ENCODE measurements at regions not wholly inside any gene's neighbourhood (a gene's known extent, or its start where the extent isn't known, plus 50 kb on each side); places are given as distances from the start of the nearest gene placed in this dataset.
"Not testable (repeated sequence)": the region's sequence is repeated elsewhere in the genome, so short reads cannot be mapped to it uniquely, and the experiment has no call there.

GRCh38 chr4:131734851-131735385 lies 1414.2 kb upstream of the PCDH10 start:
- ATAC-seq; DNase-seq; intact Hi-C loops (cut with DNase I, micrococcal nuclease); H3K27me3 Mint-ChIP-seq; H3K4me1 Mint-ChIP-seq; CTCF ChIA-PET; H3K36me3 Mint-ChIP-seq (ENCODE audit: low read depth); H3K4me3 Mint-ChIP-seq; H3K9me3 Mint-ChIP-seq (ENCODE audit: low read depth); H3K27ac Mint-ChIP-seq; POLR2A ChIA-PET: not testable (repeated sequence)

GRCh38 chr4:131738991-131739390 lies 1410.1 kb upstream of the PCDH10 start:
- DNase-seq; H3K4me3 Mint-ChIP-seq; H3K36me3 Mint-ChIP-seq (ENCODE audit: low read depth); POLR2A ChIA-PET; ATAC-seq; H3K9me3 Mint-ChIP-seq (ENCODE audit: low read depth); H3K4me1 Mint-ChIP-seq; H3K27ac Mint-ChIP-seq; H3K27me3 Mint-ChIP-seq; intact Hi-C loops (cut with DNase I, micrococcal nuclease); CTCF ChIA-PET: not testable (repeated sequence)

DNA sequence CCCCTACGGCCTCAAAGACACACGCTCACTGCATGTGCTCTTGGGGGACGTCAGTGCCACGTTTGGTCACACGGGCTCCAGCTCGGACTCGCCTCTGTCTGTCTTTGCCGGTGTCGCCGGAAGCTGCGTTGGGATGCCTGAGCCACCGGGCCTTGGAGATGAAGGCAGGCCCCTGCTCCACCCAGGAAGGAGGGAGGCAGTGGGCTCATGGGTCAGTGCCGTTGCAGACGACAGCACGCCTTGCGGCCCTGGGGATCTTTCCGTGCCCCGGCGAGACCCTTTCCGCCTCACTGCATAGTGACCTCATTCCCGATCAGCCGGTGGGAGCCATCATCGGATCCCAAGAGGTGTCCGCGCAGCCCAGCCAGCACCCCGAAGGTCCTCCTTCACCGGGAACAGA lies 1407.3 kb upstream of the PCDH10 start:
- H3K4me1 Mint-ChIP-seq; DNase-seq; H3K27me3 Mint-ChIP-seq; H3K36me3 Mint-ChIP-seq (ENCODE audit: low read depth); H3K4me3 Mint-ChIP-seq; H3K27ac Mint-ChIP-seq; intact Hi-C loops (cut with DNase I, micrococcal nuclease); H3K9me3 Mint-ChIP-seq (ENCODE audit: low read depth); POLR2A ChIA-PET; CTCF ChIA-PET; ATAC-seq: not testable (repeated sequence)

DNA sequence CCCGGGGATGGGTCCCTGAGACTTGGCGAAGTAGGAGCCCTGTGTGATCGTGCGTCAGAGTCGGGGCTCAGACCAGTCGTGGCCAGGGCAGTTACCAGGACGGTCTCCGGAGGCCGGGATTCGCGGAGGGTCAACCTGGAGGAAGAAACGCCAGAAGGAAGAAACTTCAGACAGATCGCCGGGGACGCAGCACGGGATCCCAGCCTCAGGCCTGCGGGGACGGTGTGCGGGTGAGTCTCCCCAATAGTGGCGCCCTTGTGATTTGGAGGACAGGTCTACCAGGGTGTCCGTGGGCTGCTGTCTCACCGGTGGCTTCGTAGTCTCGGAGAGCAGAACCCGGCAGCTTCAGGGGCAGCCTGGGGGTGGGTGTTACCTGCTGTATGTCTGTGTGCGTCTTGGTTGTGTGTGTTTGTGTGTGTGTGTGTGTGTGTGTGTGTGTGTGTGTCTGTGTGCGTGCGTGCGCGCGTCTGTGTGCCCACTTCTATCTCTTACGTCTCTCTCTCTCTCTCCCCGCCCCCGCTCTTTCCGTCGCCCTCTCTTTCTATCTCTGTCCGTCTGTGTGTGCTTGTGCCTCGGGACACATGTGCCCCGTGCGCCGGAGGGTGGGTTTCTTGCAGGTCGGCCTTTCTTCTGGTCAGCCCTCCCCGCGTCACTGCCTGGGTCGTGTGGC lies 1406.4 kb upstream of the PCDH10 start:
- H3K27me3 Mint-ChIP-seq; H3K27ac Mint-ChIP-seq; H3K4me3 Mint-ChIP-seq; intact Hi-C loops (cut with DNase I, micrococcal nuclease); H3K4me1 Mint-ChIP-seq; ATAC-seq; H3K9me3 Mint-ChIP-seq (ENCODE audit: low read depth); H3K36me3 Mint-ChIP-seq (ENCODE audit: low read depth); DNase-seq; POLR2A ChIA-PET; CTCF ChIA-PET: not testable (repeated sequence)

DNA sequence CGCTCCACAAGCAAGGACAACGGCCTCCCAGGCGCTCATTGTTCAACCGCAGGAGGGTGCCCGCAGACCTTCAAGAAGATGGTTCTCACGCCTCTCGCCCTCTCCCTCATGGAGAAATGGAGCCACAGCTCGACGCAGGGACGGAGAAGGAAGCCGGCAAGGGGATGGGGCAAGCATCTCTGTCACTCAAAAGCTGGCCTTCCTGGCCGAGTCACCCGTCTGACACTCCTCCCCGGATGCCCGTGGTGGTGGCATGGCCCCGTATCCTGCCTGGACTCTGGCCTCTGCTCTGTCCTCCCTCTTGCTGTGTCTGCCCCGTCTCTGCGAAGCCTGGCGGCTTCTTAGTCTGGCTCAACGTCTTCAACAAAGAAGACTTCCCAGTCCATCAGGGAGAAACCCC lies 1405.7 kb upstream of the PCDH10 start:
- H3K27me3 Mint-ChIP-seq; H3K9me3 Mint-ChIP-seq (ENCODE audit: low read depth); H3K27ac Mint-ChIP-seq; intact Hi-C loops (cut with DNase I, micrococcal nuclease); H3K4me1 Mint-ChIP-seq; CTCF ChIA-PET; DNase-seq; H3K4me3 Mint-ChIP-seq; H3K36me3 Mint-ChIP-seq (ENCODE audit: low read depth); ATAC-seq; POLR2A ChIA-PET: not testable (repeated sequence)

DNA sequence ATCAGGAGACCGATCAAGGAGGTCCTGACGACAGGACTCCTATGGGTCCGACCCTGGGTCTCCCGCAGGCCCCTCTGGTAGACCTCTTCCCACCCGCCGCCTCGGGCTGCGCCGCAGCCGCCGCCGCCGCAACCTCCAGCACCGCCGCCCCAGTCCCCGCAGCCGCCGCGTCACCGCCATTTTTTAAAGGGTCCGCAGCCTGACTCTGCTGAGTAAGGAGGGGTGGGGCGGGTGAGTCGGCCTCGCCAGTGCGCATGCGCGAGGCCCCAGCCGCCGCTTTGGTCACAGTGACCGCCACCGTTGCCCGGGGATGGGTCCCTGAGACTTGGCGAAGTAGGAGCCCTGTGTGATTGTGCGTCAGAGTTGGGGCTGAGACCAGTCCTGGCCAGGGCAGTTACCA lies 1401.9 kb upstream of the PCDH10 start:
- H3K4me1 Mint-ChIP-seq; H3K9me3 Mint-ChIP-seq (ENCODE audit: low read depth); CTCF ChIA-PET; DNase-seq; H3K27me3 Mint-ChIP-seq; ATAC-seq; POLR2A ChIA-PET; intact Hi-C loops (cut with DNase I, micrococcal nuclease); H3K27ac Mint-ChIP-seq; H3K4me3 Mint-ChIP-seq; H3K36me3 Mint-ChIP-seq (ENCODE audit: low read depth): not testable (repeated sequence)

GRCh38 chr4:131749224-131749623 lies 1399.9 kb upstream of the PCDH10 start:
- H3K36me3 Mint-ChIP-seq (ENCODE audit: low read depth); ATAC-seq; H3K4me1 Mint-ChIP-seq; H3K27me3 Mint-ChIP-seq; CTCF ChIA-PET; H3K9me3 Mint-ChIP-seq (ENCODE audit: low read depth); DNase-seq; POLR2A ChIA-PET; H3K4me3 Mint-ChIP-seq; H3K27ac Mint-ChIP-seq; intact Hi-C loops (cut with DNase I, micrococcal nuclease): not testable (repeated sequence)

DNA sequence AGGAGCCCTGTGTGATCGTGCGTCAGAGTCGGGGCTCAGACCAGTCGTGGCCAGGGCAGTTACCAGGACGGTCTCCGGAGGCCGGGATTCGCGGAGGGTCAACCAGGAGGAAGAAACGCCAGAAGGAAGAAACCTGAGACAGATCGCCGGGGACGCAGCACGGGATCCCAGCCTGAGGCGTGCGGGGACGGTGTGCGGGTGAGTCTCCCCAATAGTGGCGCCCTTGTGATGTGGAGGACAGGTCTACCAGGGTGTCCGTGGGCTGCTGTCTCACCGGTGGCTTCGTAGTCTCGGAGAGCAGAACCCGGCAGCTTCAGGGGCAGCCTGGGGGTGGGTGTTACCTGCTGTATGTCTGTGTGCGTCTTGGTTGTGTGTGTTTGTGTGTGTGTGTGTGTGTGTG lies 1399.1 kb upstream of the PCDH10 start:
- H3K4me1 Mint-ChIP-seq; POLR2A ChIA-PET; CTCF ChIA-PET; intact Hi-C loops (cut with DNase I, micrococcal nuclease); H3K36me3 Mint-ChIP-seq (ENCODE audit: low read depth); H3K9me3 Mint-ChIP-seq (ENCODE audit: low read depth); H3K27ac Mint-ChIP-seq; H3K4me3 Mint-ChIP-seq; H3K27me3 Mint-ChIP-seq; DNase-seq; ATAC-seq: not testable (repeated sequence)

- H3K4me3 Mint-ChIP-seq; H3K4me1 Mint-ChIP-seq; H3K27me3 Mint-ChIP-seq; H3K9me3 Mint-ChIP-seq (ENCODE audit: low read depth); POLR2A ChIA-PET; intact Hi-C loops (cut with DNase I, micrococcal nuclease); H3K36me3 Mint-ChIP-seq (ENCODE audit: low read depth); H3K27ac Mint-ChIP-seq; CTCF ChIA-PET; ATAC-seq; DNase-seq: not testable (repeated sequence)
Observed at GRCh38 chr4:131750469-131750868, 1398.6 kb upstream of the PCDH10 start.

DNA sequence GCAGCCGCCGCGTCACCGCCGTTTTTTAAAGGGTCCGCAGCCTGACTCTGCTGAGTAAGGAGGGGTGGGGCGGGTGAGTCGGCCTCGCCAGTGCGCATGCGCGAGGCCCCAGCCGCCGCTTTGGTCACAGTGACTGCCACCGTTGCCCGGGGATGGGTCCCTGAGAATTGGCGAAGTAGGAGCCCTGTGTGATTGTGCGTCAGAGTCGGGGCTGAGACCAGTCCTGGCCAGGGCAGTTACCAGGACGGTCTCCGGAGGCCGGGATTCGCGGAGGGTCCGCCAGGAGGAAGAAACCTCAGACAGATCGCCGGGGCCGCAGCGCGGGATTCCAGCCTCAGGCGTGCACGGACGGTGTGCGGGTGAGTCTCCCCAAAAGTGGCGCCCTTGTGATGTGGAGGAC lies 1386.9 kb upstream of the PCDH10 start:
- H3K36me3 Mint-ChIP-seq (ENCODE audit: low read depth); DNase-seq; POLR2A ChIA-PET; intact Hi-C loops (cut with DNase I, micrococcal nuclease); H3K27ac Mint-ChIP-seq; CTCF ChIA-PET; H3K27me3 Mint-ChIP-seq; H3K4me1 Mint-ChIP-seq; ATAC-seq; H3K4me3 Mint-ChIP-seq; H3K9me3 Mint-ChIP-seq (ENCODE audit: low read depth): not testable (repeated sequence)

DNA sequence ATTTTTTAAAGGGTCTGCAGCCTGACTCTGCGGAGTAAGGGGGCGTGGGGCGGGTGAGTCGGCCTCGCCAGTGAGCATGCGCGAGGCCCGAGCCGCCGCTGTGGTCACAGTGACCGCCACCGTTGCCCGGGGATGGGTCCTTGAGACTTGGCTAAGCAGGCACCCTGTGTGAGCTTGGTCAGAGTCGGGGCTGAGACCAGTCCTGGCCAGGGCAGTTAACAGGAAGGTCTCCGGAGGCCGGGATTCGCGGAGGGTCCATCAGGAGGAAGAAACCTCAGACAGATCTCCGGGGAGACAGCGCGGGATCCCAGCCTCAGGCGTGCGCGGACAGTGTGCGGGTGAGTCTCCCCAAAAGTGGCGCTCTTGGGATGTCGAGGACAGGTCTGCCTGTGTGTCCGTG lies 1384.4 kb upstream of the PCDH10 start:
- intact Hi-C loops (cut with DNase I, micrococcal nuclease), result no loop called here
- no peak for DNase-seq
- H3K36me3 Mint-ChIP-seq (ENCODE audit: low read depth), result no peaks in the 10 kb centered on the region
- no peak overlapping the region for H3K4me3 Mint-ChIP-seq
- H3K9me3 Mint-ChIP-seq (ENCODE audit: low read depth), result no peaks in the 10 kb centered on the region
- H3K27me3 Mint-ChIP-seq, result no peaks in the 10 kb centered on the region
- ATAC-seq, result no peak
- no peaks in the 10 kb centered on the region for H3K4me1 Mint-ChIP-seq
- POLR2A ChIA-PET, result no interaction called here
- H3K27ac Mint-ChIP-seq, result no peak overlapping the region
- CTCF ChIA-PET, result no interaction called here

- CTCF ChIA-PET; H3K9me3 Mint-ChIP-seq (ENCODE audit: low read depth); H3K4me1 Mint-ChIP-seq; H3K27ac Mint-ChIP-seq; POLR2A ChIA-PET; DNase-seq; H3K4me3 Mint-ChIP-seq; H3K36me3 Mint-ChIP-seq (ENCODE audit: low read depth); H3K27me3 Mint-ChIP-seq; ATAC-seq; intact Hi-C loops (cut with DNase I, micrococcal nuclease): not testable (repeated sequence)
Observed at GRCh38 chr4:131774382-131774781, 1374.7 kb upstream of the PCDH10 start.

DNA sequence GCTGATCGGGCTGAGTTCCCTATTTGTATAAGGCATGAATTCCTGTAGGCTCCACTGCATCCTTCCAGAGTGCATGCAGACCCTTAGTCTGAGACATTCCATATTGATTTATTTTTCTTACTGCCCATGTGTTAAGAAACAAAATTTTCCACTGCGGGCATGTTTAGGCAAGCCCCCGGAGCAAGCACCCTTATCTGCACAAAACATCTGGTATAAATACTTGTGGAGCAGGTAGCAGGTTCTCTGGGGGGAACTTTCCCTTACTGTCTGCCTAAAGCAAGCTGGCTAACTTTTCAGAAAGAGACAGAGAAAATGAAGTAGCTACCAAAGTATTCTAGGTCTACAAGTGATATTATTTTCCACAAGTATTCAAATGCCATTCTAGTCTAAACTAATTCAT lies 1338.5 kb upstream of the PCDH10 start:
- H3K4me3 Mint-ChIP-seq; H3K4me1 Mint-ChIP-seq; intact Hi-C loops (cut with DNase I, micrococcal nuclease); H3K36me3 Mint-ChIP-seq (ENCODE audit: low read depth); ATAC-seq; CTCF ChIA-PET; H3K27ac Mint-ChIP-seq; H3K9me3 Mint-ChIP-seq (ENCODE audit: low read depth); DNase-seq; H3K27me3 Mint-ChIP-seq: not testable (repeated sequence)
- POLR2A ChIA-PET, result interaction anchor here (0.7 kb wide), 1 partner anchor 22 kb away, joined by 3 read pairs; no protein-coding TSS in a partner anchor
